ENCODE measurements at regions not wholly inside any gene's neighbourhood (a gene's known extent, or its start where the extent isn't known, plus 50 kb on each side); places are given as distances from the start of the nearest gene placed in this dataset.

GRCh38 chr5:4815002-4815401 is 325.1 kb upstream of the ADAMTS16 start:
- TF ChIP-seq CTCF (IDR thresholded peaks at IDR 0.05; ENCODE audit: extremely low read depth in 1 of 2, insufficient read depth in 1 of 2, low read depth in 1 of 2, low read length in 2 of 2) (no peak), MAX (IDR thresholded peaks at IDR 0.05; ENCODE audit: insufficient read depth, insufficient read length) (no peak), JUN (IDR thresholded peaks at IDR 0.05; ENCODE audit: borderline replicate concordance, insufficient read depth, insufficient read length, low read depth) (no peak), POLR2AphosphoS5 (IDR thresholded peaks at IDR 0.05; ENCODE audit: insufficient read depth, low read depth, low read length) (no peak)
